Duodenal mucosa (tissue), 2 donors: ENCODE measurements at regions not wholly inside any gene's neighbourhood (a gene's known extent, or its start where the extent isn't known, plus 50 kb on each side); places are given as distances from the start of the nearest gene placed in this dataset.

Experiments
- H3K27ac ChIP-seq: one replicate; pipeline ENCODE4 v1.7.0; 2013; ENCODE audit warnings: low read depth, low read length
- H3K27me3 ChIP-seq, 2 donors: one replicate each; pipeline ENCODE4 v1.7.0; 2013; ENCODE audit warnings: low read length in 2 of 2, control low read depth in 1 of 2; ENCODE audit not compliant: insufficient read depth in 2 of 2, control insufficient read depth in 1 of 2
- H3K36me3 ChIP-seq, 2 donors: one replicate each; pipeline ENCODE4 v1.7.0; 2013; ENCODE audit warnings: low read length in 2 of 2, control low read depth in 1 of 2; ENCODE audit not compliant: insufficient read depth in 2 of 2, control insufficient read depth in 1 of 2
- H3K4me1 ChIP-seq, 2 donors: one replicate each; pipeline ENCODE4 v1.7.0; 2013; ENCODE audit warnings: low read length in 2 of 2, control low read depth in 1 of 2; ENCODE audit not compliant: insufficient read depth in 2 of 2, control insufficient read depth in 1 of 2
- H3K4me3 ChIP-seq, 2 donors: one replicate each; pipeline ENCODE4 v1.7.0; 2013; ENCODE audit warnings: low read length in 2 of 2, low read depth in 1 of 2
- H3K9ac ChIP-seq, 2 donors: one replicate each; pipeline ENCODE4 v1.7.0; 2013; ENCODE audit warnings: low read length in 2 of 2, low read depth in 1 of 2
- H3K9me3 ChIP-seq, 2 donors: one replicate each; pipeline ENCODE4 v1.7.0; 2013; ENCODE audit warnings: low read length in 2 of 2, control low read depth in 1 of 2; ENCODE audit not compliant: control insufficient read depth in 1 of 2

- Histone ChIP-seq H3K9ac (no peak overlapping the region), H3K9me3 (no peaks in the 10 kb centered on the region), H3K4me1 (no peaks in the 10 kb centered on the region), H3K27ac (no peak overlapping the region), H3K36me3 (no peaks in the 10 kb centered on the region), H3K4me3 (no peak overlapping the region), H3K27me3 (no peaks in the 10 kb centered on the region)
Measured at GRCh38 chr1:239914751-239915231, 176.9 kb upstream of the FMN2 start.

GRCh38 chr1:239918634-239919033 lies 173.0 kb upstream of the FMN2 start:
- H3K36me3 ChIP-seq, result no peaks in the 10 kb centered on the region

GRCh38 chr1:239920214-239920613 lies 171.5 kb upstream of the FMN2 start:
- H3K27me3 ChIP-seq, result no peaks in the 10 kb centered on the region
- no peaks in the 10 kb centered on the region for H3K4me1 ChIP-seq
- H3K9ac ChIP-seq, result no peak overlapping the region
- H3K4me3 ChIP-seq, result no peak overlapping the region
- no peak overlapping the region for H3K27ac ChIP-seq
- H3K9me3 ChIP-seq, result no peaks in the 10 kb centered on the region
- H3K36me3 ChIP-seq, result no peaks in the 10 kb centered on the region

More at GRCh38 chr1:239918634-239919033, 173.0 kb upstream of the FMN2 start:
- Histone ChIP-seq H3K9ac (no peak overlapping the region), H3K27ac (no peak overlapping the region), H3K9me3 (no peaks in the 10 kb centered on the region), H3K4me1 (no peaks in the 10 kb centered on the region), H3K27me3 (no peaks in the 10 kb centered on the region), H3K4me3 (no peak overlapping the region)

GRCh38 chr1:239922778-239923522 lies 168.7 kb upstream of the FMN2 start:
- H3K27ac ChIP-seq, result no peak overlapping the region
- no peaks in the 10 kb centered on the region for H3K27me3 ChIP-seq
- no peak overlapping the region for H3K4me3 ChIP-seq
- no peaks in the 10 kb centered on the region for H3K36me3 ChIP-seq
- peaks cover 0 to 7% of the 10 kb centered on the region in 2 donors for H3K4me1 ChIP-seq
- no peak overlapping the region for H3K9ac ChIP-seq
- no peaks in the 10 kb centered on the region for H3K9me3 ChIP-seq

GRCh38 chr1:239924741-239925350 lies 166.8 kb upstream of the FMN2 start:
- H3K9me3 ChIP-seq, result no peaks in the 10 kb centered on the region
- H3K9ac ChIP-seq, result no peak overlapping the region
- no peak overlapping the region for H3K27ac ChIP-seq
- no peak overlapping the region for H3K4me3 ChIP-seq
- no peaks in the 10 kb centered on the region for H3K36me3 ChIP-seq
- peaks cover 0 to 10% of the 10 kb centered on the region in 2 donors for H3K4me1 ChIP-seq
- no peaks in the 10 kb centered on the region for H3K27me3 ChIP-seq

- no peaks in the 10 kb centered on the region for H3K27me3 ChIP-seq
- no peak overlapping the region for H3K4me3 ChIP-seq
- no peaks in the 10 kb centered on the region for H3K9me3 ChIP-seq
- no peaks in the 10 kb centered on the region for H3K36me3 ChIP-seq
- H3K27ac ChIP-seq, result no peak overlapping the region
- H3K4me1 ChIP-seq, result peaks cover 0 to 10% of the 10 kb centered on the region in 2 donors
- no peak overlapping the region for H3K9ac ChIP-seq
Measured at GRCh38 chr1:239926184-239926583, 165.5 kb upstream of the FMN2 start.

- H3K27me3 ChIP-seq, result no peaks in the 10 kb centered on the region
- H3K9me3 ChIP-seq, result no peaks in the 10 kb centered on the region
- H3K4me3 ChIP-seq, result no peak overlapping the region
- no peak overlapping the region for H3K9ac ChIP-seq
- no peaks in the 10 kb centered on the region for H3K36me3 ChIP-seq
- H3K27ac ChIP-seq, result no peak overlapping the region
- peaks cover 0 to 10% of the 10 kb centered on the region in 2 donors for H3K4me1 ChIP-seq
Measured at GRCh38 chr1:239929317-239929716, 162.4 kb upstream of the FMN2 start.

GRCh38 chr1:239930686-239931262 lies 160.9 kb upstream of the FMN2 start:
- Histone ChIP-seq H3K4me3 (no peak overlapping the region), H3K4me1 (peaks cover 0 to 10% of the 10 kb centered on the region in 2 donors), H3K27ac (no peak overlapping the region), H3K9me3 (no peaks in the 10 kb centered on the region), H3K36me3 (no peaks in the 10 kb centered on the region), H3K27me3 (no peaks in the 10 kb centered on the region), H3K9ac (no peak overlapping the region)

- no peak overlapping the region for H3K9ac ChIP-seq
- H3K9me3 ChIP-seq, result no peaks in the 10 kb centered on the region
- H3K36me3 ChIP-seq, result no peaks in the 10 kb centered on the region
- H3K27ac ChIP-seq, result no peak overlapping the region
- H3K4me3 ChIP-seq, result no peak overlapping the region
- no peaks in the 10 kb centered on the region for H3K27me3 ChIP-seq
- H3K4me1 ChIP-seq, result peaks cover 0 to 10% of the 10 kb centered on the region in 2 donors
Measured at GRCh38 chr1:239931341-239931740, 160.3 kb upstream of the FMN2 start.

GRCh38 chr1:239939602-239940001 lies 152.1 kb upstream of the FMN2 start:
- Histone ChIP-seq H3K27ac (no peak overlapping the region), H3K9ac (no peak overlapping the region), H3K4me1 (no peaks in the 10 kb centered on the region), H3K9me3 (peaks cover 0 to 20% of the 10 kb centered on the region in 2 donors), H3K27me3 (no peaks in the 10 kb centered on the region), H3K36me3 (no peaks in the 10 kb centered on the region), H3K4me3 (no peak overlapping the region)
